NCI-H2107 treated with DMSO at 0.1 percent for 48 hours (cell line): ENCODE measurements at regions not wholly inside any gene's neighbourhood (a gene's known extent, or its start where the extent isn't known, plus 50 kb on each side); places are given as distances from the start of the nearest gene placed in this dataset.
"Not testable (repeated sequence)": the region's sequence is repeated elsewhere in the genome, so short reads cannot be mapped to it uniquely, and the experiment has no call there.

Experiments
- DNase-seq: peaks from one replicate; lab custom pipeline; 2025; ENCODE audit not compliant: unreplicated experiment; lab: John Stamatoyannopoulos, UW

DNA sequence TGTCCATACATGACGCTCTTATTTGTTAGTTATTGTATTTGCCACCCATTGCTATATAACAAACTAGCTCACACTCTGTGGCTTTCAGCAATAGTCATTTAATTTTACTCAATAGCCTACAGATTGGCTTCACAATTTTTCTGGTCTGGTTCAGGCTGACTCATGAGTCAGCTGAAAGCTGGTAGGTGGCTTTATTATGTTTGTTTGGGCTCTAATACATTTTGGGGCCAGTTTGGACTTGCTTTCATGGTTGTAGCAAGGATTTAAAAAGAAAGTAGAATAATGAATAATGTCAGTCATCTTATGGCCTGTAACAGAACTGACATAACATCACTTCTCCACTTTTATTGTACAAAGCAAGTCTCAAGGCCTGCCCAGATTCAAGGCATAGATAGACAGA lies 338.7 kb downstream of the LRRIQ3 start:
- no peak for DNase-seq

DNA sequence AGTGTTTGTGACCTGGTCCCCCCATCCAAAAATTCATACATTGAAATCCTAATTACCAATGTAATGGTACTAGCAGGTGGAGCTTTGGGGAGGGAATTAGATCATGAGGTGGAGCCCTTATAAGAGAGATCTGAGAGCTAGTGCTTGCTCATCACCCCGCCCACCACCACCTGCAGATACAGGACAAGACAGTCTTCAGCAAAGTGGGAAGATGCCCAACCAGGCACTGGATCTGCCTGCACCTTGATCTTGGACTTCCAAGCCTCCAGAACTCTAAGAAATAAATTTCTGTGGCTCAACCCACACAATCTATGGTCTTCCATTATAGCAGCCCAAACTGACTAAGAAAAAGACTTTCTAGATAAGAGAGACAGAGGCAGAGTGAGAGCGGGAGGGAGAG lies 343.4 kb downstream of the LRRIQ3 start:
- no peak for DNase-seq

DNA sequence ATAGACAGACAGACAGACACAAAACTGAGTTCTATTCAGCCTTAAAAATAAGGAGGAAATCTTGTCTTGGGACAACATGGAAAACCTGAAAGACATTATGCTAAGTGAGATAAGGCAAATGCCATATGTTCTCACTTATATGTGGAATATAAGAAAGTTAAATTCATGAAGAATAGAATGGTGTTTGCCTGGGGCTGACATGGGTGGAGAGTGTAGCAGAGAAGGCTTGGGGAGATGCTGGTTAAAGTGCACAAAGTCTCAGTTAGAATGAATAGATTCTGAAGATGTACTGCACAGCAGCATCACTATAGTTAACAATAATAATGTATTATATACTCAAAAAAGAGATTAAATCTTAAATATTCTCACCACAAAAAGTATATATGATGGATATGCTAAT lies 355.5 kb downstream of the LRRIQ3 start:
- DNase-seq = no peak

DNA sequence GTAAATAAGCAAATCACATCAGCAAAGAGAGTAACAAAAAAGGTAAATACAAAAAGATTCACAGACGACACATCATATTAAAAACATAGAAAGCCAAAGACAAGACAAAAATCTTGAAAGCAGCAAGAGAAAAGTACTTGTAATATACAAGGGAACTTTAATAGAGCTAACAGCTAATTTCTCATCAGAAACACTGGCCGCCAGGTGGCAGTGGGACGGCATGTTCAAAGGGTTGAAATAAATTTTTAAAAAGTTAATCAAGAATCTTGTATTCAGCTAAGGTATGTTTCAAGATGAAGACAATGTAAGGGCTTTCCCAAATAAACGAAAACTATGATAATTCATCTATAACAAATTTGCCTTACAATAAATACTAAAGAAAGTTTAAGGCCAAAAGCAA lies 358.1 kb downstream of the LRRIQ3 start:
- no peak for DNase-seq

DNA sequence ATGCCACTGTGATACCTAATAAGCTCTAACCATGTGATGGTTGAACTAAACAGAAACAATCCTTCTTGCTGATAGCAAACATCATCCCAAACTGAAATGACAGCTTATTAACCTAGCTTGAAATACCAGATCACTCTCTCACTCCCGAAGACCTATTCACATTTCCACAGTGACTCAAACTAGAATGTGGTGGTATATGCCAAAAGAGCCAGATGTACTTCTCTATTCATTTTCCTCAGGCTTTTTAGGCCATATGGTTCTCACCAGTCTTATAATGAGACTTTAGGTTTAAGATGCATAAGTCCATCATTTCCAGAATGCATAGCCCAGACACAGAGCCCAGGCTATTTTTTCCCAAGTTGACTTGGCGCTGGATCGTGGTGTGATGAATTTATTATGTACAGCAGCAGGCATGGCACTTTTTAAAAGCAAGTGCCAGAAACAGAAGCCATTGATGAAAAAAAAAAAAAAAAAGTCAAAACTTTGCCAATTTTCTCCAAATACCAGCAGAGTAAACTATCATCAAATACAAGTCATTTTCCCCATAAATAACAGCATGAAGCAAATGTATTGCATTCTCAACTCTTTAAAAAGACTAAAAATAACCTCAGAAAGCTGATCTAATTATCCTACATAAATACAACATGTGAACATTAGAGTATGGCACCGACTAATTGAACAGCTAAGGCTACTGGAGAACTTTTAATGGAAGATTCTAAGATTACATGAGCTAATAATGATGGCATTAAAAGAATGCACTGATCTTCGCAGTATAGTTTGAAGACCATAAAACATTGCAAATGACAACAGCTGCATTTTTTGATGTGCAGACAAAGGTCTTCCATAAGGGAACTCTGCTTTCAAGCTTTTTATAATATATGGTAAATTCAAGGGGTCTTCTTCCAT lies 365.4 kb downstream of the LRRIQ3 start:
- DNase-seq = no peak

DNA sequence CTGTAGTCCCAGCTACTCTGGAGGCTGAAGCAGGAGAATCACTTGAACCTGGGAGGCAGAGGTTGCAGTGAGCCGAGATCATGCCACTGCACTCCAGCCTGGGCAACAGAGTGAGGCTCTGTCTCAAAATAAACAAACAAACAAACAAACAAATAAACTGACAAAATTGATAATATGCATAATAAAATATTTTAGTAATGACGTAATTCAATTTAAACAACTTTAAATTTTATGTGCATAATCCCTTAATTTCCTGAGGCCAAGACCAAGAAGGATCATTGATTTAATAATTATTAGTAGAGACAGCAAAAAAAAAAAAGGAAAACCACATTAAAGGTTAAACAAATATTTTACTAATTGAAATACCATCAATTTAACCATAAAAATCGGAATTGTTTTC lies 370.7 kb downstream of the LRRIQ3 start:
- not testable (repeated sequence) for DNase-seq

DNA sequence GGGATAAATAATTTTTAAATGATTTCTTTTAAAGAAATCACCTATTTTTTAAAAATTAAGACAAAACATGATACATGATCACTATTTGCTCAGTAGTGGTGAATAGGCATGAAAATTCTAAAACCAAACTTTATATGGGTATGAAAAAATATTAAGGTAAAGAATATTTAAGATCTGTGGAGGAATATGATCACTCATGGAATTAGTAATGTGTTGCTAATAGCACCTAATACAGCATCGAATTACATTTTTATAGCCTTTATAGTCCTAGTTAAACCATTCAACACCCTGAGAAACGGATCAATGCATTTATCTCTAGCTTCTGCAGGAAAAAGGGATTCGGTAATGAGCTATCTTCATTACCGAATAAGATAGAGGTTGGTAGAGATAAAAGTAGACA lies 373.9 kb downstream of the LRRIQ3 start:
- DNase-seq = no peak

DNA sequence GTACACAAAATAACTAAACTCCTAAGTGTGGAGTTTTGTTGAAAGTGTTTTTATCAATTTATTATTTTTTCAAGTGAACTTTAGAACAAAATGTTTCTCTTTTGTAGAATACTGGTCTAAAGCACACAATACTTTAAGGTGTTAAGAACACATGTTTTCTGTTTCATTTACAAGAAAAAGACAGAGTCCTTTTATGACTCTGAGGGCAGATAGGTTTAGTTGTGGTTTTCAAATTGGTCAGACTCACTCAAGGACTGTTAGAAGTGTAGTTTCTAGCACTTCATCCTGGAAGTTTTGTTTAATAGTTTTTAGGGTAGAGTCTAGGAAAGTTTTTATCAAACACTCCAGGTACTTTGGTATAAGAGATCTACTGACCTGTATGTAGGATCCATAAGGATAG lies 376.5 kb downstream of the LRRIQ3 start:
- no peak for DNase-seq

DNA sequence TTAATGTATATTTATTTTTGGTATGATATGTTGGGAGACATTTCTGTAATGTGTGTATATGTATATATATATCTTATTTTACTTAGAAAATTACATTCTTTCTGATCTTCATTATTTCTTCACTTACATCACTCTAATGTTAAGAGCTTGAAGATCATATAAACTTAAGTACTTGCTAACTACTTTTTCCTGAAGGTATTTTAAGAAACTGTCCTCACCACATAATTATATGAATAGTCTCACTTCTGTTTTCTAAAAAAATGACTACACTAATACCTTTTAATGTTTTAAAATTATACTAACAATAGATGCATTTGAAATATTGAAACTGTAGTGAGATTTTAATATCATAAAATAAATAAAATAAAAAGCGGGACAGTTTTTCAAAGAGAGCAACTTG lies 377.1 kb downstream of the LRRIQ3 start:
- DNase-seq = no peak

DNA sequence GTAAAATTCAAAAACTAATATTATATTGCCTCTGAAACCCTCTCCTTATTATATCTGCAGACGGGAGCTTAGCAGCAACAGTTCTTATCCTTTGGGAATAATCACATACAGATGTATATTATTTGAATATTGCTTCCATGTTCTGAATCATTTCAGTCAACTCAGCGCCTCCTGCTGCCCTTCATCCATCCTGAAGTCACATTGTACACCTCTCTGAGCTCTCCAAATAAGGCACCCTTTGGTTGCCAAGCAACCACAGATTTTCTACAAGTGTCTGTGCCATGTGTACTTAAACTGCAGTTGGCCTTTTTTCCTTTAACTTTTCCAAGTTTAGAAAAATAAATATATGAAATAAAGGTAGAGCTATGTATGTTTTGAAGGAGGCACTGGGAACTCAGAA lies 384.3 kb downstream of the LRRIQ3 start:
- DNase-seq = no peak

DNA sequence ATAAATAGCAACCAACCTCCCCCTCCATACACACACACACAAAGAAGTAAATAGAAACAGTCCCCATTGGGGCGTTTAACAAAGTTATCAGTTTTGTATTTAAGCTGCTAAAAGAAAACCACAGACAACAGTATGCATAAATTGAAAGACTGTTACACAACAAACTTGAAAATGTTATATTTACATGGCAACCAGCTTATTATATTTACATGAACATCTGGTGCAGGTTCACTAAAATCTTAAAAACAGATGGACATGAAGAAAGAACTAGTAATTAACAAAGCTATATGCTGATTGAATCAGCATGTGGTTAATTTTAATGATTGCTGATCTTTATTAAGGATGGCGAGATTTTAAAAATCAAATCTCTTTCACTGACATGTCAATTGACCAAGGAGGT lies 384.7 kb downstream of the LRRIQ3 start:
- DNase-seq = no peak

DNA sequence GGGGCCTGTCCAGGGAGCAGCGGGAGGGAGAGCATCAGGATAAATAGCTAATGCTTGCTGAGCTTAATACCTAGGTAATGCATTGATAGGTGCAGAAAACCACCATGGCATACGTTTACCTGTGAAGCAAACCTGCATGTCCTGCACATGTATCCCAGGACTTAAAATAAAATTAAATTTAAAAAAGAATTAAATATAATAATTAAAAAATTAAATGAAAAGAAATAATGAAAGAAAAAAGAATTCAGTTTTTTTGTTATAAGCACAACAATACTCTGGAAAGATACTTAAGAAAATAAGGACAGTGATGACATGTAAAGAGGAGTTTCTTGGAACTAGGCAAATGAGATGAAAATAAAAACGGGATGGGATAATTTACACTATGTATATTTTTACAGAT lies 386.2 kb downstream of the LRRIQ3 start:
- no peak for DNase-seq

DNA sequence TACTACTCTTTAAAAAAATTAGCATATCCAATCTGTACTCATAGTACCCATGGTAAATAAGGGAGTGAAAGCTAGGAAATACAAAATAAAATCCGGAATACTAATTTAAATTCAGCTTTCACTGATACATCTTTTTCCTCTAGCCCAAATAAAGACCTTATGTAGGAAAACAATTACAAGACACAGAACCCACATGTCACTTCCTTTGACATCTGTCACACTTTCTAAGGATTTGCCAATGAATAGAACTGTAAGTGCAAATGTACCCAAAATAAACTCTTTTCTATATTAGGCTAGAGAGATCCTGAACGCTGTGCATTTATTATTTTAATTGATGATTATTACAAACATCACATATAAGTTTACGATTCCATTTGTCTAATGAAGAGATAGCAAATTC lies 393.0 kb downstream of the LRRIQ3 start:
- DNase-seq = no peak

DNA sequence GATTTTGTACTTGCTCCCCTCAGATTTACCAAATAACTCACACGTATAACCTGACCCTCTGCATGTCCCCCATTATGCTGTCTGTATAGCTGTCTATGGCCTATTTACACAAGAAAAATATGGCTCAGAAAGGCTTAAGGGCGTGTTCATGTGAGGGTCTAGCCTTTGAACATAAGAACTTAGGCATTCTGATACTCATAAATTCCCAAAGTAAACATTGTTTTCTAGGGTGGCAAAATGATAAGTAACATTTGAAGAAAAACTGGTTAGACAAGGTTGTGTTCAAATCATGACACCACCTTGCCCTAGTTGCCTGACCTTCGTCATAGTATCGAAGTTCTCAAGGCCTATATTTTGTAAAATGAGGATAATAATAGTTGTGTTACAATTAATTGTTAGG lies 394.6 kb downstream of the LRRIQ3 start:
- DNase-seq = no peak

DNA sequence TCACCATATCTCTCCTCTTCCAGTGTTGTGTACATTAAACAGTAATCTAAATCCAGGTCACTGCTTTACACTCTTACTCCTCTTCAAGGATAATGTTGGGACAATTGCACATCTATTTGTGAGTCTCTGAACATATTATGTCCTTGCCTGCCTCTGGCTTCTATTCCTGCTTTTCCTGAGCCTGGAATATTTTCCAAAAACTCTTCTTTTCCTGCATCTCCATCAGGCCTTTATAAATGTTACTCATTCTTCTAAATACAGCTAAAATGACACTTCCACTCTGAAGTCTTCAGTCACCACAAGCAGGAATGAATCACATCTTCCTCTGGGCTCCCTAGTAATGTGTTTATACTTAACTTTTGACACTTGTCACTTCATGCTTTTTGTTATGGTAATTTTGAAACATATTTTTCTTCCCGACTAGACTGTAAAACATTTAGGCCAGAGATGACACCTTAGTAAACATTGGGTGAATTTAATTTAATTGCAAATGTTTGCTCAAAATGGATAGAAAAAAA lies 396.0 kb downstream of the LRRIQ3 start:
- no peak for DNase-seq

DNA sequence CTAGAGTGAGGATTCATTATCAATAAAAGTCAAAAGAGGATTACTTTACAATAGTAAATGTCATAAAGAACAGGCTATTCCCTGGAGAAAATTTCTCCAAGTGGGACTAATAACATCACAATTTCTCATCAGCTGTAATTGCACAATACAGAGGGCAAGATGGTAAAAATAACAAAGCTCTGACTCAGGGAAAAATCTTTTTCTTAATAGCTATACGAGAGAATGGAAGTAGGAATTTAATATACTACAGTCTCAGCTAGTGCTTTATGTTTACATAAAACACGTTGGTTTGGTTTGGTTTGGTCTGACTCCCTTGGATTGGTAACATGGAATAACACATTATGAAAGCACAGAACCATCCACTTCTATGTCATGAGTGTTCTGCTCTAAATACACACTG lies 397.6 kb downstream of the LRRIQ3 start:
- DNase-seq = no peak

DNA sequence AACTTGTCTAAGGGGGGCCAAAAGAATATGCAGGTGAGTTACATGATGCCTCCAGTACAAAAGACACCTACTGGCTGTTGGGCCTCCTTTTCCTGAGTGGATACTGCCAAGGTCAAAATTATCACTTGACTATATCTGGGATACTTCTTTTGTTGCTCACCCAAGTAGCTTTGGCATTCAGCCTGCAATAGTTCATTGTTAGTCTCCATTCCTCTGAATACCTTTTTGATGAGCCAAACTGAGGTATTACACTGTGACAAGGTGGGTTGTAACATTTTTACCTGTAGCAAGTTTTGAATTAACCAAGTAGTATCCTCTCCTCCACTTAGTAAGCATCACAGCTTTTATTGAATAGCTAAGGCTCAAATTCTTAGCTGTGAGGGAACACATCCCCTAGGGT lies 408.0 kb downstream of the LRRIQ3 start:
- no peak for DNase-seq

DNA sequence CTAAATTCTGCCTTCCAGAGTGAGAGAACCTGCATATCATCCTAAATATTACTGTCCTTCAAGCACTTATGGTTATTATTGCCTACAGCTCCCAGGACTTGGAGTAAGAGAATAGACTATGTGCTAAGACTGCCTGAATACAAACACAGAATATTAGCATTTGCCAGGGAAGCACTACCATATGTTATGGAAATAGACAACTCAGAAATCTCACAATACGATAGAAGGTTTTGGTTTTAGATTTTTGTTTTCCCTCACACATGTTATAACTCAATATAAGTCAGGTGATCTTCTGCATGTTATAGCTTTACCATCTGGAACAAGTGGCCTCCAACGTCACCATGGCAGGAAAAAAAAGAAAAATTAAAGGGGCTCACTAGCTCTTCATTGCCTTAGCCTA lies 413.9 kb downstream of the LRRIQ3 start:
- no peak for DNase-seq

DNA sequence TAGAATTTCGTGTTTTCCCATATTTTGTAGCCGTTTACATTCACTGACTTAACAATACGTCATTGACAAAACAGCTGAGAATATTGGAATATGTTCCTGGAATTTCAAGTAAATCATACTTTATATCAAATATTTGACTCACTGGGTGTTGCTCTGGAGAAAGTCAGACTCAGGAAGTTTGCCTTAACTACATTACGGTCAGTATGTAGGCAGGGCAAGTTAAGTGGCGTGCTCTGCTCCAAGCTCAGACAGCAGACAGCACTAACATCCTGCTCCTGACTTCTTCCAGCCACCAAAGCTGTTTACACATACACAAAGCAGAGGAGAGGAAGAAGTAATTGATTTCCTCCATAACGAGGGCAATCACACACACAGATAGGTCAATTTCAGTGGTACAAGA lies 414.6 kb downstream of the LRRIQ3 start:
- no peak for DNase-seq

DNA sequence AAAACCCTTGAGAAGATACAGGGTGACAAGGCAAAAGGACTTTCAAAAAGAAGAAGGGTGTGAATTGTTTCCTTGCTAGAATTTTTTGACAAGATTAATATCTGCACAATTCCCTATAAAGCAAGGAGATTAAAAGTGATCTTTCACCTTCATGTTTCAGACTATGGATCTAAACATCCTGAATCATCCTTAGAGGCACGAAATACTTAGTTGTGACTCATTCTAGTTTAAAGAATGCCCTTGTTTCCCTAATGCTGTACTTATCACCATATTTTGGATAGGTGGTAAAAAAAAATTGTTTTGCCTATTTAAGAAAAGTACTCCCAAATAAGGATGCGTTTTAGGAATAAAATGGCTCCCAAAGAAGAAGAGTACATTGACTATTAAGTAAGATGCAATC lies 415.1 kb downstream of the LRRIQ3 start:
- DNase-seq = no peak

DNA sequence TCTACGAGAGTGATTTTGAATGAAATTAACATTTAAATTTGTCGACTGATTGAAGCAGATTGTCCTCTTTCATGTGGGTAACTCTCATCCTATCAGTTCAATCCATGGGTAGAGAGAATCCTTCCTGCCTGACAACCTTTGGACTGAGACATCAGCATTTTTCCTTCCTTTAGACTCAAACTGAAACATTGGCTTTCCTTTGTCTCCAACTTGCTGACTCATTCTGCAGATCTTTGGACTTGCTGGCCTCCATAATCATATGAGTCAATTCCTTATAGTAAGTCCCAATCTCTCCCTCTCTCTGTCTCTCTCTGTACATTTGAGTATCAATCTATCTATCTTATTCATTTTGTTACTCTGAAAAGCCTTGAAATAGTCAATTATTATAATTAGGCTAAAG lies 416.7 kb downstream of the LRRIQ3 start:
- DNase-seq = no peak

DNA sequence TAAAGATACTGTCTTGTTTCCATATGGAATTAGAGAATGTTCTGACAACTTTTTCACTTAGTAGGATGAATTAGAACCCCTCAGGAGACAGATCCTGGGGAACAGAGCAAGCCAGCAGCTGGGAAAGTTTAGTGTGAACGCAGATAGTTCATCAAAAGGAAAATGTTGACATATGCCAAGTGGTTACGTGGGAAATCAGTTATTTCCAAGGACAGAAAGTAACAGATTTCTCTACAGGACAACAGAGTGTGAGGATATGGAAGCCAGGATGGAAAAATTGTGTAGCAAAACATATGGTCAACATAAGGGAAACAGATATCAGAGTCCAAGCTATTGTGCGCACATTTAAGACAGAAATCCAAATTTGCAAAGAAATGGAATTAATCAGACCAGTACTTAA lies 419.5 kb downstream of the LRRIQ3 start:
- DNase-seq = no peak

DNA sequence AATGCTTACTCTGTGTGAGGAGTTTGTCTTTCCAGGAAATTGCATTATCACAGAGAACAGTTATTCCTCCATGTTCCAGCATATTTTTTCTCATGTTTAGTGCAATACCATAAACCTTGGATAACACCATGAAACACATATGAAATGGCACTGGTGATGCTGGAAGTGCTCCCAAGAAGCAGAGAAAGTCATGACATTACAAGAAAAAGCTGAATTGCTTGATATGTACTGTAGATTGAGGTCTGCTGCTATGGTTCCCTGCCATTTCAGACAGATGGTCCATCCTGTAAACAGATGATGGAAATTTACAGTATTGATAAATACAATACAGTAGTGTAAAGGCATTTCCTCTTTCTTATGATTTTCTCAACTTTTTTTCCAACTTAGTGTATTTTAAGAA lies 422.1 kb downstream of the LRRIQ3 start:
- no peak for DNase-seq
